SU-DHL-6 (cell line): ENCODE measurements at regions not wholly inside any gene's neighbourhood (a gene's known extent, or its start where the extent isn't known, plus 50 kb on each side); places are given as distances from the start of the nearest gene placed in this dataset.

ENCODE experiments used
- H2AFZ ChIP-seq: fragments of 200-600 bp; sonication (generic); 2 replicates; pipeline ENCODE4 v1.6.1; 2014; ENCODE audit warnings: low read depth, mild to moderate bottlenecking, moderate library complexity, mixed read lengths, antibody characterized with exemption, low read length; ENCODE audit not compliant: severe bottlenecking
- H3F3A ChIP-seq: fragments of 200-600 bp; shearing (Covaris generic); 2 replicates; pipeline ENCODE4 v1.6.0; 2016; ENCODE audit warnings: antibody characterized with exemption, mild to moderate bottlenecking; ENCODE audit not compliant: insufficient read depth
- H3K27ac ChIP-seq: fragments of 200-600 bp; sonication (generic); 2 replicates; pipeline ENCODE4 v1.5.1; 2016; ENCODE audit warnings: low read depth, mild to moderate bottlenecking, low read length, moderate library complexity, mixed read lengths
- H3K27me3 ChIP-seq: fragments of 200-600 bp; sonication (generic), shearing (Covaris generic); 2 replicates; pipeline ENCODE4 v1.6.0; 2014; ENCODE audit warnings: mild to moderate bottlenecking, low read length
- H3K36me3 ChIP-seq: fragments of 200-600 bp; sonication (generic); 2 replicates; pipeline ENCODE4 v1.6.1; 2014; ENCODE audit warnings: mild to moderate bottlenecking, low read length, mixed read lengths
- H3K4me2 ChIP-seq: fragments of 300-600, 200-600 bp; shearing (Covaris generic), sonication (generic); 2 replicates; pipeline ENCODE4 v1.6.0; 2014; ENCODE audit warnings: low read length, low read depth, mild to moderate bottlenecking; ENCODE audit not compliant: poor library complexity, severe bottlenecking
- H3K4me3 ChIP-seq: fragments of 200-600 bp; sonication (generic); 2 replicates; pipeline ENCODE4 v1.5.1; 2014; ENCODE audit warnings: antibody characterized with exemption, low read length, mild to moderate bottlenecking, mixed read lengths; ENCODE audit not compliant: insufficient read depth, poor library complexity, severe bottlenecking
- H3K79me2 ChIP-seq: fragments of 200-600 bp; sonication (generic); 2 replicates; pipeline ENCODE4 v1.6.1; 2014; ENCODE audit warnings: mild to moderate bottlenecking, low read length, moderate library complexity; ENCODE audit not compliant: insufficient read depth
- H3K9ac ChIP-seq: fragments of 200-600 bp; sonication (generic); 2 replicates; pipeline ENCODE4 v1.7.0; 2014; ENCODE audit warnings: mild to moderate bottlenecking, low read length
- H3K9me2 ChIP-seq: fragments of 200-600 bp; sonication (generic); replicated peaks from 2 replicates; pipeline ENCODE4 v1.6.1; 2014; ENCODE audit warnings: low read length; ENCODE audit not compliant: insufficient read depth
- H3K9me3 ChIP-seq: fragments of 200-600 bp; sonication (generic); 2 replicates; pipeline ENCODE4 v1.6.1; 2014; ENCODE audit warnings: low read length, mixed read lengths; ENCODE audit not compliant: insufficient read depth
- H4K20me1 ChIP-seq: fragments of 200-600 bp; sonication (generic); 2 replicates; pipeline ENCODE4 v1.6.1; 2014; ENCODE audit warnings: low read depth, mild to moderate bottlenecking, antibody characterized with exemption, low read length, moderate library complexity, mixed read lengths
- EZH2phosphoT487 ChIP-seq: fragments of 200-600 bp; sonication (generic), shearing (Covaris generic); conservative IDR thresholded peaks from 2 replicates; pipeline ENCODE4 v1.6.1; 2018; ENCODE audit warnings: mild to moderate bottlenecking, antibody characterized with exemption, low read length, moderate library complexity, mixed read lengths
- TF ChIP-seq, protein P1 (sequence below): fragments of 200-600 bp; sonication (generic); IDR thresholded peaks from one replicate; pipeline ENCODE4 v1.5.1; 2017; ENCODE audit warnings: antibody characterized with exemption, mild to moderate bottlenecking, low read length, moderate library complexity; ENCODE audit not compliant: insufficient read depth, poor library complexity, severe bottlenecking

DNA sequence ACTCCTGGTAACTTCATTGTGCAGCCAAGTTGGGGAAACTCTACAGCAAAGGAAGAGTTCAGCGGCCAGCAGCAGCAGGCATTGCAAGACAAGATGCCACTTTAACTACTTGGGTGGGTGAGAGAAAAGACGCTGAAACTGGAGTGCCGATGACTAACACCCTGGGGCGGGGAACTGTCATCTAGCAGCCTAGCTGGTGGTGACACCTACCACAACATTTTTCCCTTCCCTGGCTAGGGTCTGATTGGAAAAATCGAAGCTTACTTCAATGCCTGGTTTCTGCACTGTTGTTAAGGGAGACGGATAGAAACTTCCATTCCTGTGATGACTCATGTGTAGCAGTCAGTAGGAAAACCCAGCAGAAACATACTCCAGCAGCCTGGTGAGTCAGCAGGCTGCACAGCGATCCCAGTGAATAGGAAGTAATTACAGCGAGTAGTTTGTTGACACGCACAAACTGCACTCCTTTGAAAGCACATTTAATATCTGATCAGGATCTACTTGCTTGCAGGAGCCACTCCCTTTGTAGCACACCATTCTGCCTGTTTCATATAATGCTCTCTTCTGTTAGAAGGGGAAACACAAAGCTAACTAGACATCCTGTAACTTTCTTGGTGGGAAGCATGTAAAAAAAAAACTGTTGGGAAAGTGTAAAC lies 62.1 kb upstream of the MAPRE2 start:
- Histone ChIP-seq H3K27me3 (no peaks in the 10 kb centered on the region), H3K9me3 (no peaks in the 10 kb centered on the region), H3K79me2 (no peaks in the 10 kb centered on the region), H3K4me3 (no peak overlapping the region), H3F3A (peaks cover 17% of the 10 kb centered on the region), H2AFZ (no peak overlapping the region), H3K9ac (no peak overlapping the region), H3K4me2 (no peak overlapping the region), H3K36me3 (no peaks in the 10 kb centered on the region), H3K27ac (no peak overlapping the region), H4K20me1 (no peaks in the 10 kb centered on the region), H3K9me2 (no peaks in the 10 kb centered on the region)
- TF ChIP-seq, protein P1, sequence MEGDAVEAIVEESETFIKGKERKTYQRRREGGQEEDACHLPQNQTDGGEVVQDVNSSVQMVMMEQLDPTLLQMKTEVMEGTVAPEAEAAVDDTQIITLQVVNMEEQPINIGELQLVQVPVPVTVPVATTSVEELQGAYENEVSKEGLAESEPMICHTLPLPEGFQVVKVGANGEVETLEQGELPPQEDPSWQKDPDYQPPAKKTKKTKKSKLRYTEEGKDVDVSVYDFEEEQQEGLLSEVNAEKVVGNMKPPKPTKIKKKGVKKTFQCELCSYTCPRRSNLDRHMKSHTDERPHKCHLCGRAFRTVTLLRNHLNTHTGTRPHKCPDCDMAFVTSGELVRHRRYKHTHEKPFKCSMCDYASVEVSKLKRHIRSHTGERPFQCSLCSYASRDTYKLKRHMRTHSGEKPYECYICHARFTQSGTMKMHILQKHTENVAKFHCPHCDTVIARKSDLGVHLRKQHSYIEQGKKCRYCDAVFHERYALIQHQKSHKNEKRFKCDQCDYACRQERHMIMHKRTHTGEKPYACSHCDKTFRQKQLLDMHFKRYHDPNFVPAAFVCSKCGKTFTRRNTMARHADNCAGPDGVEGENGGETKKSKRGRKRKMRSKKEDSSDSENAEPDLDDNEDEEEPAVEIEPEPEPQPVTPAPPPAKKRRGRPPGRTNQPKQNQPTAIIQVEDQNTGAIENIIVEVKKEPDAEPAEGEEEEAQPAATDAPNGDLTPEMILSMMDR: no peak
- no peak for TF ChIP-seq EZH2phosphoT487

DNA sequence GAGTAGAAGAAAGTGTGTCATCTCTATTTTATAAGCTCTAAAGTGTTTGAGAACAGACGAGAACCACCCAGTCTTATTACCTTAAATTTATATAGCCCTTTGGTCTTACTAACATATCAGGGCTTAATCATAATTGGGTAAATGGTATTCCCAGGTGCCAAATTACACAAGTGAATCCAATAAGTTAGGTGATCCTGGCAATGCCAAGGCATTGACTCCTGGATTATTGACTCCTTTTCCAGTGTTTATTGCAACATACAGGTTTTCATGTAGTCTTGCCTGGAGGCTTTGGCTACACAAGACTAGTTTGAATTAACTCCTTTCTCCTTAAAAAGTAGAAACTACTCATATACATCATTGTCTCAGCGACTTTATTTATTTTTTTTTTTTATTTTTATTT lies 59.7 kb upstream of the MAPRE2 start:
- Histone ChIP-seq H3K27me3 (no peaks in the 10 kb centered on the region), H2AFZ (no peak overlapping the region), H3K9ac (no peak overlapping the region), H3F3A (peaks cover 11% of the 10 kb centered on the region; the same call in 1 of the 2 replicates), H3K27ac (no peak overlapping the region), H3K9me2 (no peaks in the 10 kb centered on the region), H3K79me2 (no peaks in the 10 kb centered on the region), H3K4me2 (no peak overlapping the region), H3K36me3 (no peaks in the 10 kb centered on the region), H3K4me3 (no peak overlapping the region), H4K20me1 (no peaks in the 10 kb centered on the region), H3K9me3 (no peaks in the 10 kb centered on the region)
- TF ChIP-seq, protein P1: no peak
- no peak for TF ChIP-seq EZH2phosphoT487

DNA sequence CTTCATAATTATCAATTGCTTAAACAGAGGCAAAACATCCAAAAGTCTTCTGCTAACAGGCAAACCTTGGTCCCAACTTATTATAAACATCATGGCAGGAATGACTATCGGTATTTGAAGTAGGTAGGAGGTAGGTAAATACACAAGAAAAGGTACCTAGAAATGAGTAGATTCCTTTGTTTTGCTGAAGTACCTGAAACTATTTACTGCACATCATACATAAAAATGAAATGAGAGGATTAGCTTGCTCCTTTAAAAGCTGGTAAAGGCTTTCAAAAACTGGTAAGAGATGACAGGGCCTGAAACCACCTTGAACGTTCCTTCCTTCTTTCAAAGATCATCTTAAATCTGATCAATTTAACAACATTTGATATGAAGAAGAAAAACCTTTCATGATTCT lies 55.2 kb upstream of the MAPRE2 start:
- H3K4me2 ChIP-seq: no peak overlapping the region
- no peaks in the 10 kb centered on the region for H3K36me3 ChIP-seq
- H3K27ac ChIP-seq: no peak overlapping the region
- H3K9me3 ChIP-seq: no peaks in the 10 kb centered on the region
- H3K9me2 ChIP-seq: no peaks in the 10 kb centered on the region
- H3K4me3 ChIP-seq: no peak overlapping the region
- no peaks in the 10 kb centered on the region for H3K27me3 ChIP-seq
- TF ChIP-seq, protein P1: no peak
- TF ChIP-seq EZH2phosphoT487: no peak
- no peaks in the 10 kb centered on the region for H3K79me2 ChIP-seq
- no peak overlapping the region for H3K9ac ChIP-seq
- no peak overlapping the region for H2AFZ ChIP-seq
- H3F3A ChIP-seq: no peaks in the 10 kb centered on the region
- no peaks in the 10 kb centered on the region for H4K20me1 ChIP-seq
